Endothelial cell of umbilical vein (primary cell): ENCODE measurements at regions not wholly inside any gene's neighbourhood (a gene's known extent, or its start where the extent isn't known, plus 50 kb on each side); places are given as distances from the start of the nearest gene placed in this dataset.

Experiments
- BruUV-seq: library from RNA; stranded (reverse); fragments of 400-500 nt; replicated peaks from 2 replicates; lab custom pipeline; 2021; lab: Mats Ljungman, UMichigan
- CTCF ChIA-PET: fragments of 300-600, 350-600 bp; sonication (Branson Sonifier 250); formaldehyde crosslinking; loops from one replicate; lab custom pipeline; 2021; ENCODE audit warnings: antibody characterized with exemption, inconsistent platforms; lab: Charles Lee
- POLR2A ChIA-PET: fragments of 300-600, 350-600 bp; sonication (Branson Sonifier 250); formaldehyde crosslinking; loops from one replicate; lab custom pipeline; 2021; ENCODE audit warnings: antibody characterized with exemption, inconsistent platforms; lab: Charles Lee
- DNase-seq: peaks from one replicate; pipeline ENCODE4 v3.0.0-alpha.2; 2011; ENCODE audit warnings: low read depth, low spot score
- FAIRE-seq: peaks from 2 replicates; lab custom pipeline; 2011; peaks lifted over from hg19 to GRCh38; lab: Jason Lieb, UNC
- H2AFZ ChIP-seq: 2 replicates; pipeline ENCODE4 v1.6.0; 2012; ENCODE audit warnings: low read depth, low read length, control low read depth, inconsistent platforms
- H3K27ac ChIP-seq: 2 replicates; pipeline ENCODE4 v1.5.1; 2011; ENCODE audit warnings: low read depth, mild to moderate bottlenecking, control low read depth, low read length, moderate library complexity; ENCODE audit not compliant: insufficient read depth
- H3K27me3 ChIP-seq, 2 experiments: 2 replicates each; pipeline versions ENCODE4 v1.6.0 to v1.6.1; 2011; ENCODE audit warnings: low read length in 2 of 2, mixed read lengths in 1 of 2; ENCODE audit not compliant: control insufficient read depth in 2 of 2, insufficient read depth in 2 of 2
- H3K36me3 ChIP-seq, 2 experiments: 2 replicates in 1 of 2; 3 replicates in 1 of 2; pipeline ENCODE4 v1.5.1; 2011; ENCODE audit warnings: low read length in 2 of 2, mild to moderate bottlenecking in 1 of 2, moderate library complexity in 1 of 2; ENCODE audit not compliant: control insufficient read depth in 2 of 2, insufficient read depth in 2 of 2; ENCODE audit errors: extremely low read depth in 1 of 2
- H3K4me1 ChIP-seq: 3 replicates; pipeline ENCODE4 v1.5.1; 2011; ENCODE audit warnings: mild to moderate bottlenecking, low read length; ENCODE audit not compliant: control insufficient read depth, insufficient read depth; ENCODE audit errors: extremely low read depth
- H3K4me2 ChIP-seq: 2 replicates; pipeline ENCODE4 v1.6.1; 2011; ENCODE audit warnings: low read length, control low read depth, mixed read lengths; ENCODE audit not compliant: insufficient read depth
- H3K4me3 ChIP-seq, 3 experiments: fragments of 200-600 bp in 1 of 3; sonication (generic), shearing (Covaris generic) in 1 of 3; replicated peaks in 1 of 3; 2 replicates each; pipeline ENCODE4 v1.5.1; 2011 to 2016; ENCODE audit warnings: control low read depth in 3 of 3, low read length in 3 of 3, mild to moderate bottlenecking in 2 of 3, inconsistent platforms in 1 of 3, low read depth in 1 of 3, moderate library complexity in 1 of 3; ENCODE audit not compliant: insufficient read depth in 1 of 3
- H3K79me2 ChIP-seq: 2 replicates; pipeline ENCODE4 v1.6.0; 2012; ENCODE audit warnings: low read length, inconsistent platforms; ENCODE audit not compliant: control insufficient read depth, insufficient read depth
- H3K9ac ChIP-seq: replicated peaks from 2 replicates; pipeline ENCODE3; 2011; ENCODE audit warnings: low read length, control low read depth; ENCODE audit not compliant: insufficient read depth; ENCODE audit errors: extremely low read depth
- H3K9me1 ChIP-seq: replicated peaks from 3 replicates; pipeline ENCODE4 v1.6.0; 2011; ENCODE audit warnings: mild to moderate bottlenecking, low read length; ENCODE audit not compliant: control insufficient read depth, insufficient read depth; ENCODE audit errors: extremely low read depth
- H3K9me3 ChIP-seq: replicated peaks from 2 replicates; pipeline ENCODE4 v1.5.1; 2012; ENCODE audit warnings: low read length, inconsistent platforms; ENCODE audit not compliant: control insufficient read depth, insufficient read depth
- H4K20me1 ChIP-seq: replicated peaks from 2 replicates; pipeline ENCODE3; 2011; ENCODE audit warnings: mild to moderate bottlenecking, low read length; ENCODE audit not compliant: control insufficient read depth, insufficient read depth; ENCODE audit errors: extremely low read depth
- GATA2 ChIP-seq: IDR thresholded peaks from 2 replicates; pipeline ENCODE4 v1.7.0; 2011; ENCODE audit warnings: low read depth, mild to moderate bottlenecking, moderate library complexity, mixed read lengths, low read length; ENCODE audit not compliant: insufficient read length, insufficient read depth
- MYC ChIP-seq: IDR thresholded peaks from one replicate; pipeline ENCODE4 v1.6.1; 2011; ENCODE audit warnings: mild to moderate bottlenecking, low read depth, low read length
- dilution Hi-C: fragments of 300-500 bp; cut with MboI; formaldehyde crosslinking; loops from one replicate; pipeline ENCODE4 v1.15.0; 2019; ENCODE audit warnings: low sequenced_read_pairs; ENCODE audit not compliant: extremely low pct_ligation_motif_present
- intact Hi-C: fragments of 100-400 bp; cut with micrococcal nuclease; formaldehyde crosslinking; loops from one replicate; pipeline ENCODE4 v1.10.0; 2022
- TF ChIP-seq, protein P1 (sequence below): IDR thresholded peaks from 2 replicates; pipeline ENCODE4 v1.6.1; 2011; ENCODE audit not compliant: insufficient read depth, insufficient read length
- TF ChIP-seq, protein P2 (sequence below), 2 donors: IDR thresholded peaks; 1 replicate in 1 of 2; 2 replicates in 1 of 2; pipeline ENCODE4 v1.5.1; 2011; ENCODE audit warnings: low read length in 2 of 2, mild to moderate bottlenecking in 2 of 2, moderate library complexity in 2 of 2, control low read depth in 1 of 2, inconsistent platforms in 1 of 2, low read depth in 1 of 2; ENCODE audit not compliant: insufficient read depth in 1 of 2; ENCODE audit errors: extremely low read depth in 1 of 2

DNA sequence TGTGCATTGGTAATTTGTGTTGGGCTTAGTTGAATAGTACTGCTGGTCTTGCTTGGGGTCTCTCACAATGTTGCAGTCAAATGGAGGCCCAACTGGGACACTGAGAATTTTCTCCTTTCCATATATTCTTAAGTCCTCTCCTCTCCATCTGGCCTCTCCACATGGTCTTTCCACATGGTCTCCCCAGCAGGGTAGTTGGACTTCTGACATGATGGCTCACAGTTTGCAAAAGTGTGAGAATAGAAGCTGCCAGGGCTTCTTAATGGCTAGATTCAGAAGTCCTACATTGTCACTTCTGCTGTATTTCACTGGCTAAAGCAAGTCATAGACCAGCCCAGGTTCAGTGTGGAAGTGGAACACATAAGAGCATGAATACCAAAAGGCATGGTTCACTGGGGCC is 318.5 kb upstream of the TNP1 start:
- BruUV-seq, result no TSS peak
- H3K4me1 ChIP-seq, result no peaks in the 10 kb centered on the region
- CTCF ChIA-PET, result no interaction called here

DNA sequence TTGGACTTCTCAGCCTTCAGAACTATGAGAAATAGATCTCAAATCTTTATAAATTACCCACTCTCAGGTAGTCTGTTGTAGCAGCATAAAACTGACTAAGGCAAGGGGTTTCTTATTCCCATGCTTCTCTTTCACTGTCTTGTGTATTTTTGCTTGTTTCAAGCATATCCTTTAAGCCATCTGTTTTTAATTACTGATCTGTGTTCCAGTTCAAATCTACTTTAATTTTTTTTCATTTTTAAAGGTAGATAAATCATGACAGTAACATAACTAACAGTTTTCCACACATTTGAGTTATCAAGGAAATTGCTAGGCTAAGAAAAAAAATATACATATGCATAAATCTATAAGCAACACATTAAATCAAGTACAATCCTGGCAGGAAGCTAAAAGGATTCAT is 317.9 kb upstream of the TNP1 start:
- no peak overlapping the region for H2AFZ ChIP-seq
- H3K9ac ChIP-seq, result no peak overlapping the region
- no peak overlapping the region for H3K4me2 ChIP-seq
- intact Hi-C loops, result no loop called here
- H3K27ac ChIP-seq, result no peak overlapping the region
- no peak for FAIRE-seq
- TF ChIP-seq, protein P1, sequence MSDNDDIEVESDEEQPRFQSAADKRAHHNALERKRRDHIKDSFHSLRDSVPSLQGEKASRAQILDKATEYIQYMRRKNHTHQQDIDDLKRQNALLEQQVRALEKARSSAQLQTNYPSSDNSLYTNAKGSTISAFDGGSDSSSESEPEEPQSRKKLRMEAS, result no peak
- no peak for TF ChIP-seq MYC
- H3K36me3 ChIP-seq, result no peaks in the 10 kb centered on the region
- no peak overlapping the region for H3K4me3 ChIP-seq
- dilution Hi-C loops, result no loop called here
- no peaks in the 10 kb centered on the region for H3K4me1 ChIP-seq
- POLR2A ChIA-PET, result no interaction called here
- no peaks in the 10 kb centered on the region for H3K9me1 ChIP-seq
- H3K9me3 ChIP-seq, result no peaks in the 10 kb centered on the region
- CTCF ChIA-PET, result no interaction called here
- no peaks in the 10 kb centered on the region for H3K27me3 ChIP-seq
- H4K20me1 ChIP-seq, result no peaks in the 10 kb centered on the region
- no peak for DNase-seq
- H3K79me2 ChIP-seq, result no peaks in the 10 kb centered on the region
- no TSS peak for BruUV-seq

More for the DNA sequence above, 318.5 kb upstream of the TNP1 start:
- intact Hi-C loops, result no loop called here
- no peak overlapping the region for H3K27ac ChIP-seq
- H3K9me3 ChIP-seq, result no peaks in the 10 kb centered on the region
- dilution Hi-C loops, result no loop called here
- H3K79me2 ChIP-seq, result no peaks in the 10 kb centered on the region
- DNase-seq, result no peak
- no peaks in the 10 kb centered on the region for H3K9me1 ChIP-seq
- POLR2A ChIA-PET, result no interaction called here
- no peak overlapping the region for H3K4me2 ChIP-seq
- H3K9ac ChIP-seq, result no peak overlapping the region
- no peaks in the 10 kb centered on the region for H3K27me3 ChIP-seq
- TF ChIP-seq, protein P1, result no peak
- TF ChIP-seq, protein P2, sequence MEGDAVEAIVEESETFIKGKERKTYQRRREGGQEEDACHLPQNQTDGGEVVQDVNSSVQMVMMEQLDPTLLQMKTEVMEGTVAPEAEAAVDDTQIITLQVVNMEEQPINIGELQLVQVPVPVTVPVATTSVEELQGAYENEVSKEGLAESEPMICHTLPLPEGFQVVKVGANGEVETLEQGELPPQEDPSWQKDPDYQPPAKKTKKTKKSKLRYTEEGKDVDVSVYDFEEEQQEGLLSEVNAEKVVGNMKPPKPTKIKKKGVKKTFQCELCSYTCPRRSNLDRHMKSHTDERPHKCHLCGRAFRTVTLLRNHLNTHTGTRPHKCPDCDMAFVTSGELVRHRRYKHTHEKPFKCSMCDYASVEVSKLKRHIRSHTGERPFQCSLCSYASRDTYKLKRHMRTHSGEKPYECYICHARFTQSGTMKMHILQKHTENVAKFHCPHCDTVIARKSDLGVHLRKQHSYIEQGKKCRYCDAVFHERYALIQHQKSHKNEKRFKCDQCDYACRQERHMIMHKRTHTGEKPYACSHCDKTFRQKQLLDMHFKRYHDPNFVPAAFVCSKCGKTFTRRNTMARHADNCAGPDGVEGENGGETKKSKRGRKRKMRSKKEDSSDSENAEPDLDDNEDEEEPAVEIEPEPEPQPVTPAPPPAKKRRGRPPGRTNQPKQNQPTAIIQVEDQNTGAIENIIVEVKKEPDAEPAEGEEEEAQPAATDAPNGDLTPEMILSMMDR (IDR thresholded peaks at IDR 0.05; ENCODE audit: extremely low read depth in 1 of 2, insufficient read depth in 1 of 2, low read depth in 1 of 2, low read length in 2 of 2), result no peak
- TF ChIP-seq MYC (no peak), GATA2 (no peak)
- no peak overlapping the region for H2AFZ ChIP-seq
- H3K36me3 ChIP-seq, result no peaks in the 10 kb centered on the region
- no peak overlapping the region for H3K4me3 ChIP-seq
- no peaks in the 10 kb centered on the region for H4K20me1 ChIP-seq
- FAIRE-seq, result no peak
